Inflammatory macrophage treated with lipopolysaccharide for 4 hours (primary cell): ENCODE measurements at regions not wholly inside any gene's neighbourhood (a gene's known extent, or its start where the extent isn't known, plus 50 kb on each side); places are given as distances from the start of the nearest gene placed in this dataset.
"Not testable (repeated sequence)": the region's sequence is repeated elsewhere in the genome, so short reads cannot be mapped to it uniquely, and the experiment has no call there.

Experiments
- DNase-seq: peaks from one replicate; pipeline ENCODE4 v3.0.0-alpha.2; 2020

GRCh38 chr21:26320596-26320995 is 150.0 kb upstream of the APP start:
- DNase-seq = no peak

DNA sequence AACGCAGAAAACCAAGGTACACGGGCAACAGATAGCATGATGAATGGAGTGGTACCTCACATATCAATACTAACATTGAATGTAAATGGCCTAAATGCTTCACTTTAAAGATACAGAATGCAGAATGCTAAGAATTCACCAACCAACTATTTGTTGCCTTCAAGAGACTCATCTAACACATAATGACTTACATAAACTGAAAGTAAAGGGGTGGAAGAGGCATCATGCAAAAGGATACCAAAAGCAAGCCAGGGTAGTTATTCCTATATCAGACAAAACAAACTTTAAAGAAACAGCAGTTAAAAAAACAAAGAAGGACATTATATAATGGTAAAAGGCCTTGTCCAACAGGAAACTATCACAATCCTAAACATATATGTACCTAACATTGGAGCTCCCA is 137.1 kb upstream of the APP start:
- DNase-seq = no peak

DNA sequence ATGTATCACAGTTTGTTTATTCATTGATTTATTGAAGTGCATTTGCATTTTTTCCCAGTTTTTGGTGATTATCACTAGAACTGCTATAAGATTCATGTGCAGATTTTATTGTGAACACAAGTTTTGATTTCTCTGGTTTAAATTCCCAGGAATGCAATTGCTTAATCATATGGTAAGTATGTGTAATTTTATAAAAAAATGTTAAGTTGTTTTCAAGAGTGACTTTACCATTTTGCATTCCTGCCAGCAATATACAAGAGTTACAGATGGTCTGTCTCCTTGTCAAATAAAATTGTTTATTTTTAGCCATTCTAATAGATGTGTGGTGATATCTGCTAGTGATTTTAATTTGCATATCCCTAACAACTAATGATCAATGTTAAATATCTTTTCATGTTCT is 127.3 kb upstream of the APP start:
- DNase-seq = no peak

DNA sequence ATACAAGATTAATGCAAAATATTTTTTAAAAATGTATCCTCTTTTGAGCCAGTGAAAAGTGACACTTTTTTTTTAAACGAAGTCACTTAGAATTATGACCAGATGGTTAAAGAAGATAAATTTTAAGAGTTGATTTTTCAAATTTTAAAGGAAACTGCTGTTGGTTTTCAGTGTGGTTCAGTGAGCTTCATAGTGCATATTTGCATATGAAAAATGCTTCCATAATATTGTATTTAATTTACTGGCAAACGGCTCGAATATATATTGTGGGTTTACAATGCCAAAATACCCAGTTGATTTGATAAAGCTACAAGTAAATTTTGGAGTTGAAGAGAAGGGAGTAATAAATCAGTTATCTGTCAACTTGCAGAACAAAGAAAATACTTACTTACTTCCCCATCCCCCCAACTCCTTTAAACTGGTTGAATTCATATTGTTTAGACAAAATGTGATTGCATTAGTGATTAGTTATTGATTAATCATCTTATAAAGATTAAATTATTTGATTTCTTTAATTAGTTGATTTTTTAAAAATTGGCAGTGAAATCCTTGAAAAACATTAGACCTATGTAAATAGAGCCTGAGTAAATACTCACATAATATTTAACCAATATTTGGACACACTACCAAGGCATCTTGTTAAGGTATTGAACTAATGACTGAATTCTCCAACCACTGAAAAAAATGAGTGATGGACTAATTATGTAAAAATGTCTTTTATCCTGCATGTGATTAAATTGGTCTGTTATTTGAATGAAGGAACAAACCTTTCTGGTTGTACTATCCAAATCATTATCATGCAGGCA is 122.8 kb upstream of the APP start:
- DNase-seq = no peak

DNA sequence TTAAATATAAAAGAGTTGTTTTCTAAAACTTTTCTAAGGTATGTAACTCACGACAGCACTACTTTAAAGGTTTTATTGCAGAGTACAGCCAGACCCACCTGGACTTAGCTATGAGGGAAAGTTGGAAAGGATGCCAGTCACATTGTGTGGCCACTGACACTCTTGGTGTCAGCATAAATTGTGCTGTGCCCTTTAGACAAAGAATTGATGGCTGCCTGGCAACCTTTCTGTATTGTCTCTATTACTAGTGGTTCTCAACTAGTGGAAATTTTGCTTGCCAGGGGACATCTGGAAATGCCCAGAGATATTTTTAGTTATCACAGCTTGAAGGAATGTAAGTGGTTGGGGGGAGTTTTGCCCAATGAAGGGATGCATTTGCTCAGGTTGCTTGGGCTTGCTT is 117.5 kb upstream of the APP start:
- no peak for DNase-seq

DNA sequence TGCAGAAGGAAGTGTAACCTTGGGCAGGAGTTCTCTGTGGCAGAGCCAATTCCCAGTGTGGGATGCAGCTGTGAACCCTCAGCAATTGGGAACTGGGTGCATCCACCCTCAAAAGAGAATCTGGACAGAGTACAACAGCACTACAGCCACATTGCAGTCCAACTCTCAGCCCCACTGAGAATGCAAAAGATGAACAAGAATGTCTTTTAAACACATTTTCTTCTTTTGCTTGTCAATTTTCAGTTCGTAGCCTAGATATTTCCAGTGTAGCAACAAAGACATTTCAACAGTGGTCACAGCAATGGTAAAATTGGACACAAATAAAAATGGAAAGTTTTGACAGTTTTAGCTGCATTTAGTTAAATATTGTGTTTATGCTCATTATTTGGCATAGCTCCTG is 114.0 kb upstream of the APP start:
- no peak for DNase-seq

DNA sequence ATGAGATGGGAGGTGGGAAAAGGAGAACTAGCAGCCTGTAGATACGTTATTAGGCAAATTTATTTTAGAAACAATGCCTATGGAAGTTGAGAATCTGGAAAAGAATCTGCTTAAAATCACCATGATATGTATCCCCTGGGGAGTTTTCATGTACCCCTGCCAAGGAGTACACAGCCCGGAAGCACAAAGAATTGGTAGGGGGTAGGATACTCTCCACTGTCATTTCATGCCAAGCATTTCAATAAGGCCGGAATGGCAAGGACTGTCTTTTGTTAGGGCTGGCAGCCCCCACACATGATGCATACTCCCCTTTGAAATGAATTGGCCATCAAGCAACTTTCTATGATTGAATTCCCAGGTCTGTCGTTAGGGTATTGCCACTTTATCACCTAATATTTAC is 111.5 kb upstream of the APP start:
- no peak for DNase-seq

GRCh38 chr21:26281506-26281905 is 110.9 kb upstream of the APP start:
- no peak for DNase-seq

- no peak for DNase-seq
Observed at GRCh38 chr21:26280775-26281174, 110.2 kb upstream of the APP start.

DNA sequence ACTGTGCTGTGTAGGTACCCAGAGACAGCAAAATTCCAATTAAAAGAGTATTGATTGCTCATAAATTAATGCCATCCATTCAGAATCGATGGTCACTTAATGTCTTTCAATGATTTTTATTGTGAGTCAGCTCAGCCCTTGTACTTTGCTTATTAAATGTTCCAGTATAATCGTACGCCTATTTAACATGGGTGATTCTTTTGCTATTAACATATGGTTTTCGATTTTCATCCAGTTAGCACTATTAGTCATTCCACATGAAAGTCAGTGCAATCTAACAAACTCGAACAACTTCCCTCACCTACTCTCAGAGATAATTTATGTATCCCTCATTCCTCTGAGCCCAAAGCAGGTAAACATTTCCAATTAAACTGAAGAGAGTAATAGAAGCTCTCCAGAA is 109.6 kb upstream of the APP start:
- no peak for DNase-seq

DNA sequence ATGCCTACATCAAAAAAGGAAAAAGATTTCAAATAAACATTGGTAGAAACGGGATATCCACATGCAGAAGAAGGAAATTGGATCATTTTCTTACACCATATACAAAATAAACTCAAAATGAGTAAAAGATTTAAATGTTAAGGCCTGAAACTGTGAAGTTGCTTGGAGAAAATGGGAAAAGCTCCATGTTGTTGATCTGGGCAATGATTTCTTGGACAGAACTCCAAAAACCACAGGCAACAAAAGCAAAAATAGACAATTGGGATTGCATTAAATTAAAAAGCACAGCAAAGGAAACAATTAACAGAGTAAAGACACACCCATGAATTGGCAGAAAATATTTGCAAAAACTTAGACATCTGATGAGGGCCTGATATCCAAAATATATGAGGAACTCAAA is 105.2 kb upstream of the APP start:
- no peak for DNase-seq

- DNase-seq = no peak
Observed at GRCh38 chr21:26273686-26274313, 103.2 kb upstream of the APP start.

DNA sequence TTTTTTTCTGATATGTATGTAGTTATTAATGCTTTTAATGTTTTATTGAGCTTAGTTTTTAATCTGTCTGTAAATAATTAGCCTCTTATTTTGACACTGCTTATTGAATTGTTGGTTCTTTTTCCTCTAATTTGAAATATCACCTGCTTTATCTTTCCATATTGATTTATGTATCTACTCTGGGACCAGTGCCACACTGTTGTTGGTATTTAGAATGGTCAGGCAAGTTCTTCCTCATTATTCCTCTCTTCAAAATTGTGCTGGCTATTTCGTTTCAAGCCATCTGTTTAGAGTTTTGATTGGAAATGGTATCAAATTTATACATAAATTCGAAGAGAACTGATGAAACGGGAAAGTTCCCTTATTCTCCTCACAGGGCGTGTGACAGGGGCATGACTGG is 96.8 kb upstream of the APP start:
- DNase-seq = no peak

- no peak for DNase-seq
Observed at GRCh38 chr21:26246073-26246472, 75.5 kb upstream of the APP start.

DNA sequence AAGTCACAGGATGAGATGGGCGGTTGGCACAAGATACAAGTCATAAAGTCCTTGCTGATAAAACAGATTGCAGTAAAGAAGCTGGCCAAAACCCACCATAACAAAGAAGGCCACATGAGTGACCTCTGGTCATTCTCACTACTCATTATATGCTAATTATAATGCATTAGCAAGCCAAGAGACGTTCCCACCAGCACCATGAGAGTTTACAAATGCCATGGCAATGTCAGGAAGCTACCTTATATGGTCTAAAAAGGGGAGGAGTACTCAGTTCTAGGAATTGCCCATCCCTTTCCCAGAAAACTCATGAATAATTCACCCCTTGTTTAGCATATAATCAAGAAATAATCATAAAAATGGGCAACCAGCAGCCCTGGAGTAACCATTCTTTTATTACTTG is 74.9 kb upstream of the APP start:
- DNase-seq = no peak

DNA sequence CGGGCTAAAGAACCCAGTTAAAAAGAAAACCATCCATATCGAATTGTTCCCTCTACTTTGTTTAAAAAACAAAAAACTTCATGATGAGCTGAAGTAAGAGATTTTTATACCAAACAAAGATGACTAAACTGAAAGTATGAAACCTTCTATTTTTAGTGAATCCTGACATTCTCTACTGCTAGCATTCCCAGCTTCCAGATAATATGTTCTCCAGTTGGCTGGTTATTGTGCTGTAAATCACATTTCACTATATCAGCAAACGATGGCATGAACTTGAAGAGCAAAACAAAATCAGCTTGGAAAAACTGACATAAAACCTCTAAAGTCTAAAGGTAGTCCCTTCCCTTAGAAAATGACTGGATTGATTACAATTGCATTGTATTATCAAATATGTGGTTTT is 68.1 kb upstream of the APP start:
- no peak for DNase-seq

DNA sequence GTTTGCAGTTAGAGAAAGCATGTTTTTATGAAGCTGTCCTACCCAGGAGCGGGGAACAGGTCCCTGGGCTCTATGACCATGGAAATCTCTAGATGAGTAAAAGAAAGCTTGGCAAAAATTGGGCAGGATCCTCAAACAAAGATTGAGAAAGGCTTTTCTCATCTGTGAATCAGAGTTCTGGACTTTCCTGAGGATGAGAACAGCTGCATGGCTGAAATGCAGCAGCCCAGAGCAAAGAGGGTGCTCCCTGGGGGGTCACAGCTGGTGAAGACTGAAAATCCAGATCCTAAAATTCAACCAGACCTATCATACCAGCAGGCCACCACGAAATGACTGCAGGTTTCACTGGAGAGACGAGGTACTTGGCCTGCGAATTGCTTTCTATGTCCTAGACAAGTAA is 65.7 kb upstream of the APP start:
- DNase-seq = no peak

GRCh38 chr21:26233297-26233696 is 62.7 kb upstream of the APP start:
- not testable (repeated sequence) for DNase-seq

GRCh38 chr21:26232491-26232890 is 61.9 kb upstream of the APP start:
- not testable (repeated sequence) for DNase-seq

DNA sequence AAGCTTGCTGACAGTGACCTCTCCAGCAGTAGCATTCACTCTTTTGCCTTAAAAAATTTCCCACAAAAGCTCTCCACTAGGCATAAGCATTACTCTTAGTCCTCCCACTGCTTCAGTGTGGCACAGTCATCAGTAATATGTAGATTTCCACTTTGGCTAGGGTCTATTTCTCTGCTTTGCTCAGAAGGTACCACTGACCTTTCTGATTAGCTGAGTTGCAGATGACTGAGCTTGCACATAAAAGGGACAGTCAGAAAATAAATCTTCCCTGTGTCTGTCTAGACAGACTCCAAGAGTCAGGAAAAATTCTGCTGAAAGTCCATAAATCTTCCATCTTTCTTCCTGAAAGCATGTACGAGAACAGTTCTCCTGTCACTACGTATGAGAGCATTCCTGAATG is 56.6 kb upstream of the APP start:
- DNase-seq = no peak

- DNase-seq = no peak
Observed at GRCh38 chr21:26226724-26227123, 56.2 kb upstream of the APP start.

- no peak for DNase-seq
Observed at GRCh38 chr21:26225046-26225445, 54.5 kb upstream of the APP start.

GRCh38 chr21:26224366-26224765 is 53.8 kb upstream of the APP start:
- no peak for DNase-seq
